Kidney tubule cell (primary cell): ENCODE measurements at regions not wholly inside any gene's neighbourhood (a gene's known extent, or its start where the extent isn't known, plus 50 kb on each side); places are given as distances from the start of the nearest gene placed in this dataset.

Experiments
- DNase-seq: peaks from one replicate; pipeline ENCODE4 v3.0.0-alpha.2; 2018; ENCODE audit warnings: low spot score

- DNase-seq: no peak
Measured at GRCh38 chr19:29292562-29292961, 79.6 kb upstream of the UQCRFS1 start.

- no peak for DNase-seq
Measured at GRCh38 chr19:29293292-29293691, 80.3 kb upstream of the UQCRFS1 start.

GRCh38 chr19:29293736-29294342 lies 80.9 kb upstream of the UQCRFS1 start:
- no peak for DNase-seq

- no peak for DNase-seq
Measured at GRCh38 chr19:29294343-29294811, 81.4 kb upstream of the UQCRFS1 start.

- no peak for DNase-seq
Measured at GRCh38 chr19:29295285-29295684, 82.3 kb upstream of the UQCRFS1 start.

- DNase-seq: no peak
Measured at GRCh38 chr19:29297381-29297780, 84.4 kb upstream of the UQCRFS1 start.

GRCh38 chr19:29299416-29300380 lies 86.7 kb upstream of the UQCRFS1 start:
- no peak for DNase-seq

GRCh38 chr19:29302002-29302928 lies 89.3 kb upstream of the UQCRFS1 start:
- no peak for DNase-seq

- DNase-seq: no peak
Measured at GRCh38 chr19:29303069-29303718, 90.2 kb upstream of the UQCRFS1 start.

- no peak for DNase-seq
Measured at GRCh38 chr19:29303719-29304090, 90.8 kb upstream of the UQCRFS1 start.

GRCh38 chr19:29305268-29305667 lies 92.3 kb upstream of the UQCRFS1 start:
- DNase-seq: no peak

- DNase-seq: no peak
Measured at GRCh38 chr19:29308977-29309590, 96.1 kb upstream of the UQCRFS1 start.

- DNase-seq: no peak
Measured at GRCh38 chr19:29309637-29310036, 96.7 kb upstream of the UQCRFS1 start.

- no peak for DNase-seq
Measured at GRCh38 chr19:29311191-29311790, 98.3 kb upstream of the UQCRFS1 start.

- DNase-seq: no peak
Measured at GRCh38 chr19:29315556-29316190, 102.7 kb upstream of the UQCRFS1 start.

- no peak for DNase-seq
Measured at GRCh38 chr19:29318581-29318980, 105.6 kb upstream of the UQCRFS1 start.

- DNase-seq: no peak
Measured at GRCh38 chr19:29320086-29320485, 107.1 kb upstream of the UQCRFS1 start.

GRCh38 chr19:29320618-29321017 lies 107.7 kb upstream of the UQCRFS1 start:
- no peak for DNase-seq

- no peak for DNase-seq
Measured at GRCh38 chr19:29321116-29321515, 108.2 kb upstream of the UQCRFS1 start.

- DNase-seq: no peak
Measured at GRCh38 chr19:29323021-29323430, 110.1 kb upstream of the UQCRFS1 start.
